ENCODE measurements at regions not wholly inside any gene's neighbourhood (a gene's known extent, or its start where the extent isn't known, plus 50 kb on each side); places are given as distances from the start of the nearest gene placed in this dataset.
A peak's percentile ranks its signal among the peaks of the same experiment; 100 is the strongest.

- Histone ChIP-seq H3K9ac (ENCODE audit: low read length) (no peak overlapping the region), H3K9me3 (ENCODE audit: insufficient read depth, low read length) (no peaks in the 10 kb centered on the region), H3K27me3 (ENCODE audit: low read depth, low read length) (no peaks in the 10 kb centered on the region), H3K4me3 (ENCODE audit: low read length) (no peak overlapping the region), H4K20me1 (ENCODE audit: insufficient read depth, low read length) (no peaks in the 10 kb centered on the region), H3K4me1 (ENCODE audit: low read length) (no peaks in the 10 kb centered on the region), H3K4me2 (ENCODE audit: low read length) (peak overlapping the region; percentile 28), H3K36me3 (replicated peaks; ENCODE audit: low read depth, low read length) (no peaks in the 10 kb centered on the region), H2AFZ (ENCODE audit: low read depth, low read length) (no peak overlapping the region), H3K79me2 (ENCODE audit: low read length) (no peaks in the 10 kb centered on the region), H3K27ac (ENCODE audit: low read length) (no peak overlapping the region)
- TF ChIP-seq EZH2phosphoT487 (IDR thresholded peaks at IDR 0.05; ENCODE audit: low read depth) = no peak
- TF ChIP-seq CTCF (IDR thresholded peaks at IDR 0.05; ENCODE audit: low read depth, low read length) = no peak
Observed at GRCh38 chr10:128373071-128373749, 247.0 kb upstream of the MKI67 start.

- TF ChIP-seq EZH2phosphoT487 (IDR thresholded peaks at IDR 0.05; ENCODE audit: low read depth) (no peak), CTCF (IDR thresholded peaks at IDR 0.05; ENCODE audit: low read depth, low read length) (no peak)
- Histone ChIP-seq H3K27ac (ENCODE audit: low read length) (no peak overlapping the region), H3K4me1 (ENCODE audit: low read length) (no peaks in the 10 kb centered on the region), H2AFZ (ENCODE audit: low read depth, low read length) (no peak overlapping the region), H3K4me2 (ENCODE audit: low read length) (no peak overlapping the region), H3K4me3 (ENCODE audit: low read length) (no peak overlapping the region), H3K36me3 (replicated peaks; ENCODE audit: low read depth, low read length) (no peaks in the 10 kb centered on the region), H3K9ac (ENCODE audit: low read length) (no peak overlapping the region), H3K79me2 (ENCODE audit: low read length) (no peaks in the 10 kb centered on the region), H4K20me1 (ENCODE audit: insufficient read depth, low read length) (no peaks in the 10 kb centered on the region), H3K9me3 (ENCODE audit: insufficient read depth, low read length) (no peaks in the 10 kb centered on the region), H3K27me3 (ENCODE audit: low read depth, low read length) (no peaks in the 10 kb centered on the region)
Observed at GRCh38 chr10:128373831-128374230, 247.6 kb upstream of the MKI67 start.

- no peak overlapping the region for H2AFZ ChIP-seq (ENCODE audit: low read depth, low read length)
Observed at GRCh38 chr10:128375171-128375570, 248.9 kb upstream of the MKI67 start.

More at GRCh38 chr10:128375171-128375570, 248.9 kb upstream of the MKI67 start:
- Histone ChIP-seq H3K4me2 (ENCODE audit: low read length) (no peak overlapping the region), H3K36me3 (replicated peaks; ENCODE audit: low read depth, low read length) (no peaks in the 10 kb centered on the region), H3K9ac (ENCODE audit: low read length) (no peak overlapping the region), H3K27me3 (ENCODE audit: low read depth, low read length) (no peaks in the 10 kb centered on the region), H4K20me1 (ENCODE audit: insufficient read depth, low read length) (no peaks in the 10 kb centered on the region), H3K27ac (ENCODE audit: low read length) (no peak overlapping the region), H3K4me3 (ENCODE audit: low read length) (no peak overlapping the region), H3K79me2 (ENCODE audit: low read length) (no peaks in the 10 kb centered on the region), H3K4me1 (ENCODE audit: low read length) (no peaks in the 10 kb centered on the region), H3K9me3 (ENCODE audit: insufficient read depth, low read length) (no peaks in the 10 kb centered on the region)
- TF ChIP-seq CTCF (IDR thresholded peaks at IDR 0.05; ENCODE audit: low read depth, low read length) = no peak
- TF ChIP-seq EZH2phosphoT487 (IDR thresholded peaks at IDR 0.05; ENCODE audit: low read depth) = no peak

Measured in OCI-LY3 (cell line).